Activated naive CD8-positive, alpha-beta T cell treated with anti-CD3 and anti-CD28 coated beads, Interleukin-2, amount 50 U/mL, for 24 hours (primary cell): ENCODE measurements at regions not wholly inside any gene's neighbourhood (a gene's known extent, or its start where the extent isn't known, plus 50 kb on each side); places are given as distances from the start of the nearest gene placed in this dataset.

ENCODE experiments used
- ATAC-seq: fragments of 150-1000 bp; cut with Tn5 transposase; one replicate; pipeline ENCODE4 v1.10.0; 2021
- DNase-seq: peaks from one replicate; pipeline ENCODE4 v3.0.0; 2021
- H3K27ac Mint-ChIP-seq: one replicate; pipeline ENCODE4 v1.8.0; 2021; ENCODE audit warnings: mild to moderate bottlenecking, mixed read lengths
- H3K27me3 Mint-ChIP-seq: one replicate; pipeline ENCODE4 v1.8.0; 2021; ENCODE audit warnings: mixed read lengths
- H3K36me3 Mint-ChIP-seq: one replicate; pipeline ENCODE4 v1.8.0; 2021; ENCODE audit warnings: low read depth, mixed read lengths
- H3K4me1 Mint-ChIP-seq: one replicate; pipeline ENCODE4 v1.8.0; 2021; ENCODE audit warnings: mixed read lengths
- H3K4me3 Mint-ChIP-seq: one replicate; pipeline ENCODE4 v1.8.0; 2021; ENCODE audit warnings: mild to moderate bottlenecking, moderate library complexity, mixed read lengths
- H3K9me3 Mint-ChIP-seq: one replicate; pipeline ENCODE4 v1.8.0; 2021; ENCODE audit warnings: mixed read lengths

- ATAC-seq (no peak), DNase-seq (no peak)
- Mint-ChIP-seq H3K4me1 (no peaks in the 10 kb centered on the region), H3K27ac (no peak overlapping the region), H3K36me3 (no peaks in the 10 kb centered on the region), H3K27me3 (no peaks in the 10 kb centered on the region), H3K4me3 (no peak overlapping the region), H3K9me3 (no peaks in the 10 kb centered on the region)
Measured at GRCh38 chr10:113337142-113337541, 215.7 kb upstream of the HABP2 start.

DNA sequence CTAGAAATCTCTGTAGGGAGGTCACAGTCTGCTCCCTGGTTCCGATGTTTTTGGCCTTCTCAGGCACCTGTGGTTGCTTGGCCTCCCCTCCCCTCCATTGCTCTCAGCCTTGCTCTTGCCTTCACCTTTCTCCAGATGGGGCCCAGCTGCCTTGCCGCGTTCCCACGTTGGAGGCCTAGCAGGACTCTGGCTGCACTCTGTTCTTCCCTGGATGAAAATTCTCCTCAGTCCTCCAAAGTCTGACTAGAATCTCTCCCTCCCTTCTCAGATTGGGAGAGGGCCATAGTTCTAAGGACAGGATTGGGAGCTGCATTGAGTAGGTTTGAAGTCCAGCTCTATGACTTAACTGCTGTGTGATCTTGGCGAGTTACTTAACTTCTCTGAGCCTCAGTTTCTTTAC lies 213.7 kb upstream of the HABP2 start:
- Mint-ChIP-seq H3K4me3 (no peak overlapping the region), H3K36me3 (no peaks in the 10 kb centered on the region)

DNA sequence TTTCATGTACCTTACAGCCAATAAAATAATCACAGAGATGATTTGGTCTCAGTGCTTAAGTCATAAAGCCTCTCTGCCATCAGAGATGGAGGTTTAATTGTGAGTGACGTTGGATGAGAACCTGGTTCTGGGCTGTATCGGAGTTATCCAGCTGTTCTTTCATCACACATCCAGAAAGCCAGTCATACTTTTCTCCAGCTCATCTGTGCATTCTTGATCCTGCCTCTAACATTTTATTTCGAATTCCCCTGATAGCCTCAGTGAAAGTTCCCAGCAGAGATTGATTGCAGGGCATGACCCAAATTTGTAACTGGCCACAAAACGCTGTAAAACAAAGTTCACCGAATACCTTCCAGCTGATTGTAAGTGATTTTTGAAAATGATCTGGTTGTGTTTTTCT lies 212.6 kb upstream of the HABP2 start:
- DNase-seq (no peak), ATAC-seq (no peak)
- Mint-ChIP-seq H3K4me1 (no peaks in the 10 kb centered on the region), H3K27me3 (no peaks in the 10 kb centered on the region), H3K4me3 (no peak overlapping the region), H3K36me3 (no peaks in the 10 kb centered on the region), H3K9me3 (no peaks in the 10 kb centered on the region), H3K27ac (no peak overlapping the region)

More for the DNA sequence above, 213.7 kb upstream of the HABP2 start:
- no peak for ATAC-seq
- Mint-ChIP-seq H3K4me1 (no peaks in the 10 kb centered on the region), H3K27ac (no peak overlapping the region), H3K9me3 (no peaks in the 10 kb centered on the region), H3K27me3 (no peaks in the 10 kb centered on the region)
- no peak for DNase-seq

DNA sequence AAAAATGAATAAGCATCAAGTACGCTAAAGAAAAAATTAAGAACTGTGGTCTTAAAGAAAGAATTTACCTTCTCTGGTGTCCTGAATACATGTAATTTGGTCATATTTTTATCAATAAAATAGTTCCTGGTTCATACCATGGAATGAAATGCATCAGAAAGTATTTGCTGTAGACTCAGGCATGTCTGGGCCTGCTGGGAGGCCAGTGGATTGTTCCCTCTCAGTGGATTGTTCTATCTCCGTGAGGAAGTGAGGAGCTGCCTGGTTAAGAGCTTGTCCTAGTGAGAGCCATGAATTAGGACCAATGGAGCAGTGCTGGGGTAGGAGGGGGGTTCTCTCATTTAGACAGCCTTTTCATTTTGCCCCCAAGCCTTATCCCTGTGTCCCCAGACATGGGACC lies 211.7 kb upstream of the HABP2 start:
- no peaks in the 10 kb centered on the region for H3K4me1 Mint-ChIP-seq
- DNase-seq (no peak), ATAC-seq (no peak)
- H3K4me3 Mint-ChIP-seq = no peak overlapping the region
- no peaks in the 10 kb centered on the region for H3K9me3 Mint-ChIP-seq
- H3K27ac Mint-ChIP-seq = no peak overlapping the region
- H3K36me3 Mint-ChIP-seq = no peaks in the 10 kb centered on the region
- H3K27me3 Mint-ChIP-seq = no peaks in the 10 kb centered on the region

DNA sequence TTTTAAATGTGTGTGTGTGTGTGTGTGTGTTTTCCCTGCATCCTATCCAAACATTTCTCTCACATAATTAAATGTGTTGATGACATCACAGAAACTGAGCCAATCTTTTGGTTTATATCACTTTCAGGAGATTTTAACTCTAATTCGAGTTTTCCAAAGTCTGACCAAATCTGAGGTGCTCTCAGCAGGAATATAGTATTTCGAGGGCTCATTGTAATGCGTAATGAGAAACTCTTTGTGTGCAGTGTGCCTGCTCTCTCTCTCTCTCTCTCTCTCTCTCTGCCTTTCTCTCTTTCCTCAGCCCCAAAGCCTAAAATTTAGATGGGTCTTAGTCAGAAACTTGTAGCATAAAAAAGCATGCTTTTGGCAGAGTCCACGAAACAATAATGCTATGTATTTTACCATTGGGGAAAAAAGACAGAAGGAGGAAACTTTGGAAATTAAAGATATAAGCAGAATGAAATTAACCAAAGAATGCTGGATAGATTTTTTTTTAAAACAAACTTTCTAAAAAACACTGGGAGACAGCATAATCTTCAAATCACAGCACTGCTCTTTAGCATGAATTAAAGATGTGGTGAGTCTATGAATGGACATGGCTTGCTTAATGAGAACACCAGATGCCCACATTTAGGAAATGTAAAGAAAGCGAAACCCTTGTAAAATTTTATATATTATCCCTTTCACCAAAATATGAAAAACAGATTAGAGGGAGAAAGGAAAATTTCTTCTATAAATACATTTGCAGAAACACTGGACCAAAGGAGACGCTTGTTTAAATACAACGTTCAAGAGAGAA lies 206.8 kb upstream of the HABP2 start:
- Mint-ChIP-seq H3K27ac (no peak overlapping the region), H3K36me3 (no peaks in the 10 kb centered on the region), H3K27me3 (no peaks in the 10 kb centered on the region), H3K9me3 (no peaks in the 10 kb centered on the region), H3K4me1 (no peaks in the 10 kb centered on the region), H3K4me3 (no peak overlapping the region)
- no peak for ATAC-seq
- no peak for DNase-seq

DNA sequence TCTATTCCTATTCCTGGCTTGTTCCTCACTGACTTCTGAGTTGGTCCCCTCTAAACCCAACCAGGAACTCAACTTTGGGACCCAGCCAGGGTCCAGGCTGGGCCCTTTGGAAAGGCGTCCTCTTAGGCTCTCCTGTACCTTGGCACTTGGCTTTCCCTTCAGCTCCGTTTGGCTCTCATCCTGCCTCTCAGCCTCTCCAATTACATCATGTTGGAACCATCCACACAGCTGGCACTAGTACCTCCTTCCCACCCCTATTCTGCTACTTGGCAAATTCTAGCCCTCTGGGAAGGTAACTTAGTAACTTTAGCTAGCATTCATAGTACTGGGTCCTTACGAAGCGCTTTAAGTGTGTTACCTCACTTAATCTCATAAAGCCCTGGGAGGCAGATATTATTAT lies 205.3 kb upstream of the HABP2 start:
- DNase-seq (no peak), ATAC-seq (no peak)
- no peak overlapping the region for H3K4me3 Mint-ChIP-seq
- H3K27ac Mint-ChIP-seq = no peak overlapping the region
- H3K36me3 Mint-ChIP-seq = no peaks in the 10 kb centered on the region
- H3K9me3 Mint-ChIP-seq = no peaks in the 10 kb centered on the region
- H3K27me3 Mint-ChIP-seq = no peaks in the 10 kb centered on the region
- no peaks in the 10 kb centered on the region for H3K4me1 Mint-ChIP-seq

GRCh38 chr10:113348694-113349093 lies 204.2 kb upstream of the HABP2 start:
- Mint-ChIP-seq H3K27me3 (no peaks in the 10 kb centered on the region), H3K4me1 (no peaks in the 10 kb centered on the region), H3K27ac (no peak overlapping the region), H3K9me3 (no peaks in the 10 kb centered on the region), H3K4me3 (no peak overlapping the region), H3K36me3 (no peaks in the 10 kb centered on the region)
- DNase-seq = no peak
- ATAC-seq = no peak

- DNase-seq (no peak), ATAC-seq (no peak)
- no peak overlapping the region for H3K4me3 Mint-ChIP-seq
- no peak overlapping the region for H3K27ac Mint-ChIP-seq
- H3K27me3 Mint-ChIP-seq = no peaks in the 10 kb centered on the region
- no peaks in the 10 kb centered on the region for H3K9me3 Mint-ChIP-seq
- H3K4me1 Mint-ChIP-seq = no peaks in the 10 kb centered on the region
- no peaks in the 10 kb centered on the region for H3K36me3 Mint-ChIP-seq
Measured at GRCh38 chr10:113350311-113351040, 202.4 kb upstream of the HABP2 start.

DNA sequence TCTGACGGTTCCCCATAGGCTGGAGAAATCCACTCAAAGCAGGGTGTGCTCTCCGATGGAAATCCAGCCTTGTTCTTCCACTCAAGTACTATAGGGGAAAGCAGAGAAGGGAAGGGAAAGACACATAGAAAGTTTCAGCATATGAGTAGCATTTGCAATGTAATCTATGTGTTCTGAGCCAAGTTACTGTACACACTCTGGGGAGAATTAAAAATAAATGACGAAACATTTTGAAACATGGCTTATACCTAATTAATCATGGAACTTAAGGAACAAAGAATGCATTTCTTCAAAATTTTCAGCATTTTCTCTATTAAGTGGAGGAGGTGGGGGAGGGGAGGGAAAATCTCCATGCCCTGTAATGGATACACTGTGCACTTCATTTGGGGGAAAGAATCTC lies 198.1 kb upstream of the HABP2 start:
- H3K36me3 Mint-ChIP-seq = no peaks in the 10 kb centered on the region
- no peak overlapping the region for H3K27ac Mint-ChIP-seq
- H3K27me3 Mint-ChIP-seq = no peaks in the 10 kb centered on the region
- ATAC-seq (no peak), DNase-seq (no peak)
- no peaks in the 10 kb centered on the region for H3K4me1 Mint-ChIP-seq
- H3K4me3 Mint-ChIP-seq = no peak overlapping the region
- no peaks in the 10 kb centered on the region for H3K9me3 Mint-ChIP-seq

GRCh38 chr10:113356794-113357680 lies 195.8 kb upstream of the HABP2 start:
- no peak overlapping the region for H3K27ac Mint-ChIP-seq
- DNase-seq (no peak), ATAC-seq (no peak)
- no peaks in the 10 kb centered on the region for H3K4me1 Mint-ChIP-seq
- H3K27me3 Mint-ChIP-seq = no peaks in the 10 kb centered on the region
- no peaks in the 10 kb centered on the region for H3K36me3 Mint-ChIP-seq
- no peaks in the 10 kb centered on the region for H3K9me3 Mint-ChIP-seq
- H3K4me3 Mint-ChIP-seq = no peak overlapping the region

DNA sequence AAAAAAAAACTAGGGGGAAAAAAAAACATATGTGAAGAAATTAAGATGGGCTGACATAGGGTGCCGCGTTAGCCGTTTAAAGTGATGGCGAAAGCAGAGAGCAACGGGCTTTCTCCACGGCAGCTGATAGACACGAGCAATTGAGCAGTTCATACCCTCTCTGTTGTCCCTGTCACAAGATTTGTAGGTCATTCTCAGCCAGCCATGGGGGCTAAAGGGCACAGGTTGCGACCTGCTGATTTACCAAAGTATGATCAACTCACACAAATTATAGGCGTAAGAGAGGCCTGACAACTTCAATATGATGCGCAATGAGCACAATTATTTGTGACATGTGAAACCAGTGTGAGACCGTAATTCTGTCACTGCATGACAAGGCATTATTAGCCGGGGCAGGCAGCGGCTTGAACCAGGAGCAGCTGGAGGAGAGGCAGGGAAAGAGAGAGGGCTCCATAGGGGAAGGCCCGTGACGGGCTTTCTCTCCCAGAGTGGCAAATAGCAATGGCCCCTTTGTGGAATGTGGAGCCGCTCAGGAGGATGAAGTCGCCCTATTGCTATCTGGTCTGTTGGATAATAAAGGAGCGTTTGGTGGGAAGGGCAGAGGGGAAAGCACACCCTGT lies 195.1 kb upstream of the HABP2 start:
- Mint-ChIP-seq H3K9me3 (no peaks in the 10 kb centered on the region), H3K36me3 (no peaks in the 10 kb centered on the region)

DNA sequence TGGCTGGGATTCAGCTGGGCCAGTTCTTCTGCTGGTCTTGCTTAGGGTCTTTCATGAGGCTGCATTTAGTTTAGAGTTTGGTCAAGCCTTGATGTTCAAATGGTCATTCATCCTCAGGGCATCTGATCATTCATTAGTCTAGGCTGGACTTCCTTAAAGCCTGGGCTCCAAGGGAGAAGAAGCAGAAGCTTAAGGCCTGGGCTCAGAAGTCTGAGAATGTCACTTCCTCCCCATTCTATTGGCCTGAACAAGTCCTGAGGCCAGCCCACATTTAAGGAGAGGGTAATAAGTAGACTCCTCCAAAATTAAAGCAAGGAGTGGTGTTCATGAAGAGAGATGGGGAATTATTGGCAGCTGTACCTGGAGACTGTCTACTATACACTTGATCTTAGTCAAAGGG lies 193.2 kb upstream of the HABP2 start:
- ATAC-seq (no peak), DNase-seq (no peak)
- H3K36me3 Mint-ChIP-seq = no peaks in the 10 kb centered on the region
- no peak overlapping the region for H3K4me3 Mint-ChIP-seq
- peaks cover 1% of the 10 kb centered on the region for H3K4me1 Mint-ChIP-seq
- H3K27me3 Mint-ChIP-seq = peaks cover 2% of the 10 kb centered on the region
- H3K9me3 Mint-ChIP-seq = no peaks in the 10 kb centered on the region
- H3K27ac Mint-ChIP-seq = no peak overlapping the region

More for the DNA sequence above, 195.1 kb upstream of the HABP2 start:
- DNase-seq (no peak), ATAC-seq (no peak)
- Mint-ChIP-seq H3K27ac (no peak overlapping the region), H3K4me3 (no peak overlapping the region), H3K27me3 (peaks cover 2% of the 10 kb centered on the region), H3K4me1 (peaks cover 1% of the 10 kb centered on the region)

GRCh38 chr10:113360870-113361269 lies 192.0 kb upstream of the HABP2 start:
- H3K9me3 Mint-ChIP-seq = no peaks in the 10 kb centered on the region
- ATAC-seq (no peak), DNase-seq (no peak)
- H3K36me3 Mint-ChIP-seq = no peaks in the 10 kb centered on the region
- peaks cover 1% of the 10 kb centered on the region for H3K4me1 Mint-ChIP-seq
- H3K4me3 Mint-ChIP-seq = no peak overlapping the region
- no peak overlapping the region for H3K27ac Mint-ChIP-seq
- peaks cover 2% of the 10 kb centered on the region for H3K27me3 Mint-ChIP-seq

DNA sequence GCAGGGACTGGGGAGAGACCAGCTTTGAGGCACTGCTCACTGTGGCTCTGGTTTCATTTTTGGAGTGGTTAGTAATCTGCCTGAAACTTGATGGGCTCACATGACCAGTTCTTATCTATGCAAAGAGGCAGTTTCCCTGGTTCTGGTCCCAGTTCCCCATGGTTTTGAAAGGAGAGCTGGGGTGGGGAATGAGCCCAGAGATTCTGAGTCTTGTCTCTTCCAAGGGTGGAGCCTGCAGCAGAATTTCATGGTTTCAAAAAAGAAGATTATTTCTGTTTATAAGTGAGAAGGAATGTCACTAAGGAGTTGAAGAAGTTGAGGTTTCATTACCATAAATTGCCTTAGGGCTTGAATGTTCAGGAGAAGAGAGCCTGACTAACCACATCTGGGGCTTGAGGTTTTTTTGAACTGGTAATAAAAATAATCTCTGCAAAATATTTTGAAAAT lies 190.2 kb upstream of the HABP2 start:
- Mint-ChIP-seq H3K27me3 (peaks cover 2% of the 10 kb centered on the region), H3K9me3 (peaks cover 5% of the 10 kb centered on the region), H3K4me1 (peaks cover 1% of the 10 kb centered on the region), H3K4me3 (no peak overlapping the region), H3K36me3 (no peaks in the 10 kb centered on the region), H3K27ac (no peak overlapping the region)
- DNase-seq = no peak
- no peak for ATAC-seq
